MM.1S (cell line): ENCODE measurements at regions not wholly inside any gene's neighbourhood (a gene's known extent, or its start where the extent isn't known, plus 50 kb on each side); places are given as distances from the start of the nearest gene placed in this dataset.

Experiments
- DNase-seq: peaks from one replicate; pipeline ENCODE4 v3.0.0-alpha.2; 2015
- H2AFZ ChIP-seq: fragments of 300-600 bp; sonication (generic); 2 replicates; pipeline ENCODE4 v1.6.0; 2016; ENCODE audit warnings: antibody characterized with exemption, low read length
- H3F3A ChIP-seq: fragments of 300-600 bp; sonication (generic); 2 replicates; pipeline ENCODE4 v1.6.1; 2016; ENCODE audit warnings: mild to moderate bottlenecking, antibody characterized with exemption, low read length, moderate library complexity, mixed read lengths; ENCODE audit not compliant: insufficient read depth
- H3K27ac ChIP-seq: fragments of 300-600 bp; sonication (generic); 2 replicates; pipeline ENCODE4 v1.5.1; 2016; ENCODE audit warnings: mild to moderate bottlenecking, low read length
- H3K27me3 ChIP-seq: fragments of 300-600 bp; sonication (generic); replicated peaks from 2 replicates; pipeline ENCODE4 v1.6.0; 2016; ENCODE audit warnings: low read length; ENCODE audit not compliant: insufficient read depth
- H3K36me3 ChIP-seq: fragments of 300-600 bp; sonication (generic); replicated peaks from 2 replicates; pipeline ENCODE4 v1.6.1; 2016; ENCODE audit warnings: mild to moderate bottlenecking, low read length, mixed read lengths; ENCODE audit not compliant: insufficient read depth
- H3K4me1 ChIP-seq: fragments of 300-600 bp; sonication (generic); 2 replicates; pipeline ENCODE4 v1.6.1; 2016; ENCODE audit warnings: low read length, mixed read lengths
- H3K4me2 ChIP-seq: fragments of 300-600 bp; sonication (generic); 2 replicates; pipeline ENCODE4 v1.6.0; 2016; ENCODE audit warnings: low read depth, low read length
- H3K4me3 ChIP-seq: fragments of 300-600 bp; sonication (generic); 2 replicates; pipeline ENCODE4 v1.5.1; 2016; ENCODE audit warnings: low read length, mixed read lengths
- H3K79me2 ChIP-seq: fragments of 300-600 bp; sonication (generic); 2 replicates; pipeline ENCODE4 v1.6.1; 2016; ENCODE audit warnings: mixed run types, low read length, mixed read lengths
- H3K9ac ChIP-seq: fragments of 300-600 bp; sonication (generic); 2 replicates; pipeline ENCODE4 v1.6.1; 2016; ENCODE audit warnings: low read length, mixed read lengths
- H3K9me2 ChIP-seq: fragments of 300-600 bp; sonication (generic); replicated peaks from 2 replicates; pipeline ENCODE4 v1.6.1; 2016; ENCODE audit warnings: mild to moderate bottlenecking, low read length, mixed read lengths; ENCODE audit not compliant: insufficient read depth
- H3K9me3 ChIP-seq: fragments of 300-600 bp; sonication (generic); replicated peaks from 2 replicates; pipeline ENCODE4 v1.6.1; 2016; ENCODE audit warnings: mild to moderate bottlenecking, low read length, mixed read lengths; ENCODE audit not compliant: insufficient read depth
- H4K20me1 ChIP-seq: fragments of 300-600 bp; sonication (generic); 2 replicates; pipeline ENCODE4 v1.6.1; 2016; ENCODE audit warnings: mild to moderate bottlenecking, low read length, moderate library complexity, mixed read lengths; ENCODE audit not compliant: insufficient read depth
- EZH2 ChIP-seq: fragments of 300-600 bp; sonication (generic); optimal IDR thresholded peaks from 2 replicates; pipeline ENCODE3; 2017; ENCODE audit warnings: low read depth, mild to moderate bottlenecking, antibody characterized with exemption, low read length, mixed read lengths
- EZH2phosphoT487 ChIP-seq: fragments of 300-600 bp; sonication (generic); IDR thresholded peaks from 2 replicates; pipeline ENCODE4 v1.6.1; 2018; ENCODE audit warnings: antibody characterized with exemption, low read length
- TF ChIP-seq, protein P1 (sequence below): fragments of 300-600 bp; sonication (generic); IDR thresholded peaks from 2 replicates; pipeline ENCODE4 v1.5.1; 2016; ENCODE audit warnings: antibody characterized with exemption, low read length, mixed read lengths

DNA sequence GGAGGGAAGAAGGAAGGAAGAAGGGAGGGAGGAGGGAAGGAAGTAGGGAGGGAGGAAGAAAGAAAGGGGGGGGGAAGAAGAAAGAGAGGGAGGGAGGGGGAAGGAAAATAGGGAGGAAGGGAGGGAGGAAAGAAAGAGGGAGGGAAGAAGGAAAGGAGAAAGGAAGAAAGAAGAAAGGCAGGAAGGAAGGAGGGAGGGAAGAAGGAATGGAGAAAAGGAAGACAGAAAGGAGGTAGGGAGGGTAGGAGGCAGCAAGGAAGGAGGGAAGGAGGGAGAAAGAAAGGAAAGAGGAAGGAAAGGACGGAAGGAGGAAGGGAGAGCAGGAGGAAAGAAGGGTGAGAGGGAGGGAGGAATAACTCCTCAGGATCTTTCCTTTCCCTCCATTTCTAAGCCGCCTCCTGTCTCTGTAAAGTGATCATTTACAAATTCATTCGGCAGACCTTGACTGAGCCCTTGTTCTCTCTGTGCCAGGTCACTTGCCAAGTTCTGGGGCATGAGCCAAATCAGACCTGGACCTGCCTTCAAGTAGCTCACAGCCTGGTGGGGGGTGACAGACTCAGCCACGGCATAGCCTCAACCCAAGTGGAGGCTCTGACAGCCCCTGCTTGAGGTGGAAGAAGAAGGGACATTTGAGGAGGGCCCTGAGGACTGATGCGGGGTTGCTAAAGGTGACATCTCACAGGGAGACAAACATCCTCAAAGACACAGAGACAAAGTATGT lies 69.0 kb upstream of the HRH2 start:
- TF ChIP-seq, protein P1, sequence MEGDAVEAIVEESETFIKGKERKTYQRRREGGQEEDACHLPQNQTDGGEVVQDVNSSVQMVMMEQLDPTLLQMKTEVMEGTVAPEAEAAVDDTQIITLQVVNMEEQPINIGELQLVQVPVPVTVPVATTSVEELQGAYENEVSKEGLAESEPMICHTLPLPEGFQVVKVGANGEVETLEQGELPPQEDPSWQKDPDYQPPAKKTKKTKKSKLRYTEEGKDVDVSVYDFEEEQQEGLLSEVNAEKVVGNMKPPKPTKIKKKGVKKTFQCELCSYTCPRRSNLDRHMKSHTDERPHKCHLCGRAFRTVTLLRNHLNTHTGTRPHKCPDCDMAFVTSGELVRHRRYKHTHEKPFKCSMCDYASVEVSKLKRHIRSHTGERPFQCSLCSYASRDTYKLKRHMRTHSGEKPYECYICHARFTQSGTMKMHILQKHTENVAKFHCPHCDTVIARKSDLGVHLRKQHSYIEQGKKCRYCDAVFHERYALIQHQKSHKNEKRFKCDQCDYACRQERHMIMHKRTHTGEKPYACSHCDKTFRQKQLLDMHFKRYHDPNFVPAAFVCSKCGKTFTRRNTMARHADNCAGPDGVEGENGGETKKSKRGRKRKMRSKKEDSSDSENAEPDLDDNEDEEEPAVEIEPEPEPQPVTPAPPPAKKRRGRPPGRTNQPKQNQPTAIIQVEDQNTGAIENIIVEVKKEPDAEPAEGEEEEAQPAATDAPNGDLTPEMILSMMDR, result no peak
- TF ChIP-seq EZH2phosphoT487, result no peak
- Histone ChIP-seq H3K27ac (no peak overlapping the region), H3K4me1 (no peaks in the 10 kb centered on the region), H3K9me3 (no peaks in the 10 kb centered on the region), H2AFZ (no peak overlapping the region), H3F3A (no peaks in the 10 kb centered on the region), H3K27me3 (no peaks in the 10 kb centered on the region), H3K9ac (no peak overlapping the region), H3K4me3 (no peak overlapping the region), H3K4me2 (no peak overlapping the region), H3K79me2 (no peaks in the 10 kb centered on the region), H4K20me1 (no peaks in the 10 kb centered on the region), H3K9me2 (no peaks in the 10 kb centered on the region), H3K36me3 (no peaks in the 10 kb centered on the region)
- DNase-seq, result no peak

DNA sequence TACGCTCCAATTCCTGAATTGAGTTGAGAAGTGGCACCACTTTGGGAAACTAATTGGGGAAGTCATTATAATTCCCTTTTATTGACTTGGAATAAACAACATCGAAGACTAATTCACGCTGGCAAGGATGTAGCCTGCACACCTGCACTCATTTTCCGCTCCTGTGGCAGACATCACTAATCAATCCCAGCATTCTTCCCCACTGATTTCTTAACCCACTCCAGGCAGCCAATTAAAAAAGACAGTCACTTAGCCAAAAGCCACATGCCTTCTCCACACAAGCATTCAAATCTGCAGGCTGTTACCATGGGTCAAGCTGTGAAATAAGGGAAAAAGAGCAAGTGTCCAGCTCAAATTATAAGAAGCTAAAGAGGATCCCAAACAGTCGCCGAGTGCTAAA lies 68.2 kb upstream of the HRH2 start:
- Histone ChIP-seq H3K27ac (no peak overlapping the region), H3K4me2 (no peak overlapping the region), H3K4me3 (no peak overlapping the region), H3K36me3 (no peaks in the 10 kb centered on the region), H2AFZ (no peak overlapping the region), H3K79me2 (no peaks in the 10 kb centered on the region), H4K20me1 (no peaks in the 10 kb centered on the region), H3K9ac (no peak overlapping the region), H3K9me3 (no peaks in the 10 kb centered on the region), H3K27me3 (no peaks in the 10 kb centered on the region), H3K9me2 (no peaks in the 10 kb centered on the region), H3F3A (no peaks in the 10 kb centered on the region), H3K4me1 (no peaks in the 10 kb centered on the region)
- TF ChIP-seq EZH2phosphoT487 (no peak), EZH2 (no peak)
- TF ChIP-seq, protein P1, result no peak
- no peak for DNase-seq

DNA sequence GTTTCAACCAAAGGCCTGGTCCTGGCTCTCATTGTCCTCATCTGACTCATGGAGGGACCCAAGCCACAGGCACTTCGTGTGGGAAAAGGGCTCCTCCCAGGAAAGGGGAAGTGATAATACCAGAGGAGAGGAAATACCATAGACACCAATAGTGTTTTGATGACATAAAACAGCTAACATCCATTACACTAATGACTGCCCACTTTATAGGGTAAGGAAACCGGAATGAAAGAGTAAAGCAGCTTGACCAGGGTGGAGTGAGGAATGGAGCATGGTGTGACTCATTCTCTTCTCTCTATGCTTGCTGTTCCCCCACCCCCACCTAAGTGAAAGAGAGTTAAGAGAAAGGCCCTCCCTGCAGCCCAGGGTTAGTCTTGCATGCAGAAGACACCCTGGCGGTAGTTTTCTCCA lies 67.4 kb upstream of the HRH2 start:
- Histone ChIP-seq H3K27ac (no peak overlapping the region), H4K20me1 (no peaks in the 10 kb centered on the region), H2AFZ (no peak overlapping the region), H3K4me3 (no peak overlapping the region), H3K9me3 (no peaks in the 10 kb centered on the region), H3K36me3 (no peaks in the 10 kb centered on the region), H3K4me1 (no peaks in the 10 kb centered on the region), H3K4me2 (no peak overlapping the region), H3K27me3 (no peaks in the 10 kb centered on the region), H3K9ac (no peak overlapping the region), H3F3A (no peaks in the 10 kb centered on the region), H3K9me2 (no peaks in the 10 kb centered on the region), H3K79me2 (no peaks in the 10 kb centered on the region)
- TF ChIP-seq EZH2, result no peak
- TF ChIP-seq, protein P1, result no peak
- DNase-seq, result no peak
